ENCODE measurements at regions not wholly inside any gene's neighbourhood (a gene's known extent, or its start where the extent isn't known, plus 50 kb on each side); places are given as distances from the start of the nearest gene placed in this dataset.

DNA sequence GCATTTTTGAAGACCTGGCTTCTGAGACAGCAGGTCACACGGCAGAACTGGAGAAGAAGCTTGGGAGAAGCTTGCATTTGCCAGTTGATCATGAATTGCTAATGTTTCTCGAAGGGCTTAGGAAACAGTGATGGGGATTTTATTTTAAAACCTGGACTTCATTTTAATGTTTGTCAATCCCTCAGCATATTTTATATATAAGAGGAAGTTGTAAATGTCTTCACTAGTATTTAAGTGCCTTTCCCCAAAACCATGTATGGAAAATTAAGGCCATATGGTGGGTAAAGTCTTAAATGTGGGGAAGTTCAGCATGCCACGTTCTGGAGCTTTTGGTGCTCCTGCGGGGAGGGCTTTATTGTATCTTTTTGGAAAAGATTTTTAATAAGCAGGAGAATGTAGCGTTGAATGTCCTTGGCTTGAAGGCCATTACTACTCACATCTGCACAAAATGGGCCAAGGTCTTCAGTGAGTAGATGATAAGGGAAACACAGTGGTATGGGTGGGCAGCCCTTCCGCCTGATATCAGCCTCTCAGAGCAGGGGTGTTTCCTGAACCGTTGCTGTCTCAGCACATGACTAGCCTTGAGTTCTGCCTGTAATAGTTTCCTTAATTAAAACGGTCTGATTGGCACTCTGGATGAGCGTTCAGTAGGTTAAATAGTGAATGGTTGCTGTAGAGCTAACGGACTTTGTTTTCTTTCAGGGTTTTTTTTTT, 511.4 kb downstream of the PCNX1 start:
- no peak for TF ChIP-seq POLR2A (IDR thresholded peaks at IDR 0.05)
- TF ChIP-seq, protein P1, sequence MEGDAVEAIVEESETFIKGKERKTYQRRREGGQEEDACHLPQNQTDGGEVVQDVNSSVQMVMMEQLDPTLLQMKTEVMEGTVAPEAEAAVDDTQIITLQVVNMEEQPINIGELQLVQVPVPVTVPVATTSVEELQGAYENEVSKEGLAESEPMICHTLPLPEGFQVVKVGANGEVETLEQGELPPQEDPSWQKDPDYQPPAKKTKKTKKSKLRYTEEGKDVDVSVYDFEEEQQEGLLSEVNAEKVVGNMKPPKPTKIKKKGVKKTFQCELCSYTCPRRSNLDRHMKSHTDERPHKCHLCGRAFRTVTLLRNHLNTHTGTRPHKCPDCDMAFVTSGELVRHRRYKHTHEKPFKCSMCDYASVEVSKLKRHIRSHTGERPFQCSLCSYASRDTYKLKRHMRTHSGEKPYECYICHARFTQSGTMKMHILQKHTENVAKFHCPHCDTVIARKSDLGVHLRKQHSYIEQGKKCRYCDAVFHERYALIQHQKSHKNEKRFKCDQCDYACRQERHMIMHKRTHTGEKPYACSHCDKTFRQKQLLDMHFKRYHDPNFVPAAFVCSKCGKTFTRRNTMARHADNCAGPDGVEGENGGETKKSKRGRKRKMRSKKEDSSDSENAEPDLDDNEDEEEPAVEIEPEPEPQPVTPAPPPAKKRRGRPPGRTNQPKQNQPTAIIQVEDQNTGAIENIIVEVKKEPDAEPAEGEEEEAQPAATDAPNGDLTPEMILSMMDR (IDR thresholded peaks at IDR 0.05): no peak

Data from lower leg skin (tissue), 3 donors.